LNCaP clone FGC (cell line): ENCODE measurements at regions not wholly inside any gene's neighbourhood (a gene's known extent, or its start where the extent isn't known, plus 50 kb on each side); places are given as distances from the start of the nearest gene placed in this dataset.
"Not testable (repeated sequence)": the region's sequence is repeated elsewhere in the genome, so short reads cannot be mapped to it uniquely, and the experiment has no call there.

ENCODE experiments used
- DNase-seq: peaks from one replicate; pipeline ENCODE4 v3.0.0-alpha.2; 2011; ENCODE audit warnings: low read depth
- H3K4me3 ChIP-seq: 2 replicates; pipeline ENCODE4 v1.5.1; 2011; ENCODE audit warnings: mild to moderate bottlenecking, low read depth, low read length, control low read depth
- TF ChIP-seq, protein P1 (sequence below): IDR thresholded peaks from 2 replicates; pipeline ENCODE4 v1.5.1; 2012; ENCODE audit warnings: mild to moderate bottlenecking; ENCODE audit not compliant: control insufficient read depth, insufficient read depth; ENCODE audit errors: extremely low read depth

- no peak for DNase-seq
- no peak overlapping the region for H3K4me3 ChIP-seq
- TF ChIP-seq, protein P1, sequence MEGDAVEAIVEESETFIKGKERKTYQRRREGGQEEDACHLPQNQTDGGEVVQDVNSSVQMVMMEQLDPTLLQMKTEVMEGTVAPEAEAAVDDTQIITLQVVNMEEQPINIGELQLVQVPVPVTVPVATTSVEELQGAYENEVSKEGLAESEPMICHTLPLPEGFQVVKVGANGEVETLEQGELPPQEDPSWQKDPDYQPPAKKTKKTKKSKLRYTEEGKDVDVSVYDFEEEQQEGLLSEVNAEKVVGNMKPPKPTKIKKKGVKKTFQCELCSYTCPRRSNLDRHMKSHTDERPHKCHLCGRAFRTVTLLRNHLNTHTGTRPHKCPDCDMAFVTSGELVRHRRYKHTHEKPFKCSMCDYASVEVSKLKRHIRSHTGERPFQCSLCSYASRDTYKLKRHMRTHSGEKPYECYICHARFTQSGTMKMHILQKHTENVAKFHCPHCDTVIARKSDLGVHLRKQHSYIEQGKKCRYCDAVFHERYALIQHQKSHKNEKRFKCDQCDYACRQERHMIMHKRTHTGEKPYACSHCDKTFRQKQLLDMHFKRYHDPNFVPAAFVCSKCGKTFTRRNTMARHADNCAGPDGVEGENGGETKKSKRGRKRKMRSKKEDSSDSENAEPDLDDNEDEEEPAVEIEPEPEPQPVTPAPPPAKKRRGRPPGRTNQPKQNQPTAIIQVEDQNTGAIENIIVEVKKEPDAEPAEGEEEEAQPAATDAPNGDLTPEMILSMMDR: no peak
Measured at GRCh38 chr5:9733486-9733885, 103.3 kb upstream of the TAS2R1 start.

DNA sequence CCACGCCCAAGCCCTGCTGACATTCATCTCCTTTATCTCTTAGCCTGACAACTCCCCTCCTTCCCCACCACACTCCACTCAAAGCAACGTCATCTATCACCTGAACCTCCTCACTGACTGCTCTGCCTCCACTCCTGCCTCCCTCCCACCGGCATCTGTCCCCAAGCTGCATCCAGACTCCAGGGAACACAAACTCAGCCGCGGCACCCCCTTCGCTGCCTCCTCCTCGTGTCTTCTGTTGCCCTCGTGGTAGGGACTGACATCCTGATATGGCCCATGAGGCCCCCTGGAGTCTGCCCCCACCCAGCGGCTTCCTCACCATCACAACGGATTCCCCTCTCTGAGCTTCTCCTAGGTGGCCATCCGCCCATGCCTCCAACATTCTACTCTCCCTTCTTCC, 101.0 kb upstream of the TAS2R1 start:
- no peak for DNase-seq
- no peak overlapping the region for H3K4me3 ChIP-seq
- TF ChIP-seq, protein P1: no peak

- H3K4me3 ChIP-seq: no peak overlapping the region
- DNase-seq: no peak
- TF ChIP-seq, protein P1: no peak
Measured at GRCh38 chr5:9728261-9728660, 98.1 kb upstream of the TAS2R1 start.

- no peak for DNase-seq
- TF ChIP-seq, protein P1: no peak
- no peak overlapping the region for H3K4me3 ChIP-seq
Measured at GRCh38 chr5:9726931-9727330, 96.8 kb upstream of the TAS2R1 start.

- not testable (repeated sequence) for H3K4me3 ChIP-seq
Measured at GRCh38 chr5:9725265-9725664, 95.1 kb upstream of the TAS2R1 start.

GRCh38 chr5:9724707-9725106, 94.6 kb upstream of the TAS2R1 start:
- no peak overlapping the region for H3K4me3 ChIP-seq
- TF ChIP-seq, protein P1: no peak
- DNase-seq: no peak

More at GRCh38 chr5:9725265-9725664, 95.1 kb upstream of the TAS2R1 start:
- DNase-seq: not testable (repeated sequence)

DNA sequence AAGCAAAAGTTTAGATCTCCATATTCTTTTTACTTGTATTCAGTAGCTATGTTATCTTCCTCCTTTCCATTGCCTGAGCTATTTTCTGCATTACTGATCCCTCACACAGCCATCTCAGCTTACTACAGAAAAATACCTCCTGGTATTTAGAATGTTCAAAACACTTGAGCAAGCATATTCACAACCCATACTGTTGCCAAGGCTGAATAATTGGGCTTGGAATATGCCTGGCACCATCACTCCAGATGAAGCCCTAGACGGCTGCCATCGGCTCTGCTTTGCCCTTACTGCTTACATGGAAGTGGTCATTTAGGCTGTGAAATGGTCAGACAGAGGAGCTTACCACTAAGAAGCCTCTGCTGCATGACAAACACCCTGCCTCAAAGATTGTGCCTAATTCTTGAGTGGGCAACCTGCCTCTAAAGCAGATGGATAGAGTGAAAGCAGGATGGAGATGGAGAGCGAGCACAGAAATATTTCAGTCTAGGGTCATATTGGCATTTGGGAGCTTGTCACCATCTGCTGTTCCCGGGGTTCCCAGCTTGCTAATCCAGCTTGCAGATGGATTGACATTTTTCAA, 92.5 kb upstream of the TAS2R1 start:
- no peak for DNase-seq
- TF ChIP-seq, protein P1: no peak
- H3K4me3 ChIP-seq: no peak overlapping the region

DNA sequence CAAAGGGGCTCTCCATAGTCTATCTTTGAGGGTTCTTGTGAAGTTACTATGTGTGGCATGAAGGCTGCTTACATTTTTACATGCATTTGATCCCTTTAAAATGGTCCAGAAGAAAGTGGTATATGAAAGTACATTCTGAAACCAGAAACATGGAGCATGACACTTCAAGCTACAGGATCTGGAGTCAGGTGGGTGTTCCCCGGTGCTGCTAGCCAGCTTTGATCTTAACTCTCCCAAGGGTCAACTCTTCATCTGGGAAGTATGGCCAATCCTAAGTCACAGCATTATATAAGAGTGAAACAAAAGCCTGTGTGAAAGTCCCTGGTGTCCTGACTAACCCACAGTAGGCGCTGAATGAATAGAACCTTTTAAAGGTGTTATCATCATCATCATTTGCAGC, 91.0 kb upstream of the TAS2R1 start:
- TF ChIP-seq, protein P1: no peak
- DNase-seq: no peak
- H3K4me3 ChIP-seq: no peak overlapping the region
